ENCODE measurements at regions not wholly inside any gene's neighbourhood (a gene's known extent, or its start where the extent isn't known, plus 50 kb on each side); places are given as distances from the start of the nearest gene placed in this dataset.
"Not testable (repeated sequence)": the region's sequence is repeated elsewhere in the genome, so short reads cannot be mapped to it uniquely, and the experiment has no call there.

GRCh38 chr1:5766996-5767395, 225.2 kb downstream of the NPHP4 start:
- not testable (repeated sequence) for DNase-seq (ENCODE audit: low spot score)

DNA sequence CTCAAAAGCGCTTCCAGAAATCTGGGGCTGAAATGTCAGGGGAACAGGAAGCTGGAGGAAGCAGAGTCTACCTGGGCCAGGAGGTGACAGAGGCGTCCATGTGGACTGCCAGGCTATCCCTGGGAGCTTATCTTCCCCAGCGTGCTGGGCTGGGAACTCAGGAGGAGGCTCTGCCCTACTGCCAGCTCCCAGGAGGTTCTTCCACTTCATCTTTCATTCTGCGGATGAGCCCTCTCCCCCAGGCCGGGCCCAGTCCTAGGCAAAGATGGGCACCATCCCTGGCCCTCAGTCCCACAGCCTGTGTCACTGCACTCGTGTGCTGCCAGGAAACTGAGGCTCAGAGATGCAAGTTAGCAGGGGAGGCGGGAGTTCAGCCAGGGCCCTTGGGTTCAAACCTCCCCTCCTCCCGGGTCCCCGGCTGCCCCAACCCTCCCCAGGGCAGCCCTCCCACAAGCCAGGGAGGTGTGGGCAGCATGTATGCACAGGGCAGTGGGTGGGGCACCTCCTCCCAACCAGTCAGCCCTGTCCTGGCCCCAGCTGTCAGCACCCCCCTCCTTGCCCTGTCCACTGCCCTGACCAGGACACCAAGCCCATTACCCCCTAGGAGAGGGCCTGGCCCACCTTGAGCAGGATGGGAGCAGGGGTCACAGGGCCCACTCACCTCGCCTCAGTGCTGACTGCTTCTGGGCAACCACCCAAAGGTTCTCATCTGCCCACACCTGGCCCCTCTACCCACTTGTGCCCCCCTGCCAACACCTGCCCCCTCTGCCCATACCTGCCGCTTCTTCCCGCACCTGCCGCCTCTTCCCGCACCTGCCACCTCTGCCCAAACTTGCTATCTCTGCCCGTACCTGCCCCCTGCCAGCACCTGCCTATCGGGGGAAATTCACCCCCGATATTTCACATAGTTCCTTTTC, 226.0 kb downstream of the NPHP4 start:
- no peak for DNase-seq (ENCODE audit: low spot score)

GRCh38 chr1:5765483-5765882, 226.7 kb downstream of the NPHP4 start:
- DNase-seq (ENCODE audit: low spot score): no peak

DNA sequence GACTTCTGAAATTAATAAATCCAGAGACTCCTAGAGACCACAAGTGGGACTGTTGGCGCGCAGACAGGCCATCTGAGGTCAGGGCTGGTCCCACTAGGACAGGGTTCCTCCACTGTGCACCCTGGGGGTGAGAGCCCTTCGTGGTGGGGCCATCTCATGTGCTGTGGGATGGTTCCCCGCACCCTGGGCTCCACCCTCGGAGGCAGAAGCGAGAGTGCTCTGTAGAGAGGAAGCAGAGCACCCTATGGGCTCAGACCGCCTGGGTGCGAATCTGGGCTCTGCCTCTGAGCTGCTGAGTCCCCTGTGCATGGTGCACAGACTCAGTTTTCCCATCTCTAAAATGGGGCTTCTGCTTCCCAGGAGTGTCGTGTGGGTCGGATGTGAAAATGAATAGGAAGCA, 227.3 kb downstream of the NPHP4 start:
- no peak for DNase-seq (ENCODE audit: low spot score)

GRCh38 chr1:5764464-5764863, 227.8 kb downstream of the NPHP4 start:
- DNase-seq (ENCODE audit: low spot score): no peak

GRCh38 chr1:5763696-5764370, 228.4 kb downstream of the NPHP4 start:
- DNase-seq (ENCODE audit: low spot score): no peak

DNA sequence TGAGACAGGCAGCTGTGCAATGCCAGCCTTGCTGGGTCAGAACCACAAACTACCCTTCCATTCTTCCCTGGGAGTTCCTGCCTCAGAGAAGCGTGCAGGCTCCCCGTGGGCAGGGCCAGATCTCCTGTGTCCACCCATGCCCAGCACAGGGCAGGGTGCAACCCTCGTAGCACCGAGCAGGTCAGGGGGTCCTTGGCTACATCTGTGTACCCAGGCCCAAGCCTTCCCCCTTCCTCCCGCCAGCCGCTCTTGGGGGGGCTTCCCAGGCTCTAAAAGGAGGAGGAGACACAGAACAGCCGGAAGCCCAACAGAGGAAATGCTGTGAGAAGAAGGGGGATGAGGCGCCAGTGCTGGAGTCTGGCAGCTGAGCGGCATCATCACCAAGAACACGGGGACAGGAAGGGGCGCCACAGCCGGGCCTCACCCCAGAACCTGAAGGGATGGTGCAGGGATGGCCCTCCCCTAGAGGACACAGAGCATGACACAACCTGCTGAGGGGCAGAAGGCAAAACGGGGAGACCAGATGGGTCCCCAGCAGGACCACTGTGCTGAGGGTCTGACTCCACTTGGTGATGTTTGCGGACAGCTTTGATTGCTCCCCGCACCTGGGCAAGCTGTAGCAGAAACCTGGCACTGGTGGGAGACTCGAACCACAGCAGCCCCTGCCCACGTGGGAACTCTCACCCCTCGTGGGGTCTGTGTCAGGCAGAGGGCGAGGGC, 233.2 kb downstream of the NPHP4 start:
- DNase-seq (ENCODE audit: low spot score): no peak

- no peak for DNase-seq (ENCODE audit: low spot score)
These were observed 234.0 kb downstream of the NPHP4 start for GRCh38 chr1:5758000-5758858.

- no peak for DNase-seq (ENCODE audit: low spot score)
These were observed 234.9 kb downstream of the NPHP4 start for GRCh38 chr1:5757187-5757805.

DNA sequence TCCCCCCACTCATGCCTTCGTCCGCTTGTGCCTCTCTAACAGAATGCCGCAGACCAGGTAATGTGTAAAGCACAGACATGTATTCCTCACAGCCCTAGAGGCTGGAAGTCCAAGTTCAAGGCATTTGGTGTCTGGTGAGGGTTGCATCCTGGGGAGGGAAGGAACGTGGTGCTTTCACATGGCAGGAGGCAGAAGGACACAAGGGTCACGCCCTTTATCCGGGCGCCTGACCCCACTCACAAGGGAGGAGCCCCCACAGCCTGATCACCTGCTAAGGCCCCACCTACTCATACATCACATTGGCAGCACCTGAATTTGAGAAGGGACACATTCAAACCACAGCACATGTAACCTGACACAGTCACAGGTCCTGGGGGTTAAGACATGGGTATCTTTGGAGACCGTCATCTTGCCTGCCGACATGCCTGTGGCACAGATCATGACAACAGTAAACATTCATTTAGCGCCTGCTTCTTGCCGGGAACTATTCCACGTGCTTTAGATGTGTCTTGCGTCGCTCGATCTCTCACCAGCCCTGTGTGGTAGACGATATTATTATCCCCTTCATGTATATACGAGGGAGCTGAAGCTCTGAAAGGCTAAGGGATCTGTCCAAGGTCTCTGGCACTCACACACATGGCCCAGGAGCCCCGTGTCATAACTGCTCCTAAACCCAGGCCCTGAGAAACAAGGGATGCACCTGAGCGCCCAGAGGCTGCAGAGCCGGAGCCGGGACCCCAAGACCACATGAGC, 235.6 kb downstream of the NPHP4 start:
- DNase-seq (ENCODE audit: low spot score): no peak

DNA sequence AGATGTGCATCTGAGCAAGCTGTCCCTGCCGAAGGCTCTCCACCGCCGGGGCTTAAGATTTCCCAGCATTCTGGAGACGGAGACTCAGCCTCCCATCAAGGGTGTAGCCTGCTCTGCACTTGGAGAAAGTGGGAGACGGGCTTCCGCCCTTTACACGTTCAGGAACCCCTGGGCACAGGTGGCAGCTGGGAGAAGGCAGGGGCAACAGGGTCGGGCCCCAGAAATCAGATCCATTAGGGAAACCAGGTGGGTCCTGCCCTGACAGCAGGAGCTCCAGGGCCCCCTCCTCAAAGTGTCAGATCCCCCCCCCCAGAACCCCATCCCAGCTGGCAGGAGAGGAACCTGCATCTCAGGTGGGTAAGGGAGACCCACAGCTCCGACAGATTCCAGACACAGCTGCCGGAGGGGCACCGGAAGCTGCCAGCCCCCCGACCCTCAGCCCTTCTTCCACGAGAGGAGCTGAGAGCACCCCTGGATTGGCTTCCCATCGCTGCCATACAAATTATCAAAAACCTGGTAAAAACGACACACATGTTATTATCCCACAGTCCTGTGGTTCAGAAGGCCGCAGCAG, 236.6 kb downstream of the NPHP4 start:
- no peak for DNase-seq (ENCODE audit: low spot score)

GRCh38 chr1:5754817-5755551, 237.2 kb downstream of the NPHP4 start:
- no peak for DNase-seq (ENCODE audit: low spot score)

DNA sequence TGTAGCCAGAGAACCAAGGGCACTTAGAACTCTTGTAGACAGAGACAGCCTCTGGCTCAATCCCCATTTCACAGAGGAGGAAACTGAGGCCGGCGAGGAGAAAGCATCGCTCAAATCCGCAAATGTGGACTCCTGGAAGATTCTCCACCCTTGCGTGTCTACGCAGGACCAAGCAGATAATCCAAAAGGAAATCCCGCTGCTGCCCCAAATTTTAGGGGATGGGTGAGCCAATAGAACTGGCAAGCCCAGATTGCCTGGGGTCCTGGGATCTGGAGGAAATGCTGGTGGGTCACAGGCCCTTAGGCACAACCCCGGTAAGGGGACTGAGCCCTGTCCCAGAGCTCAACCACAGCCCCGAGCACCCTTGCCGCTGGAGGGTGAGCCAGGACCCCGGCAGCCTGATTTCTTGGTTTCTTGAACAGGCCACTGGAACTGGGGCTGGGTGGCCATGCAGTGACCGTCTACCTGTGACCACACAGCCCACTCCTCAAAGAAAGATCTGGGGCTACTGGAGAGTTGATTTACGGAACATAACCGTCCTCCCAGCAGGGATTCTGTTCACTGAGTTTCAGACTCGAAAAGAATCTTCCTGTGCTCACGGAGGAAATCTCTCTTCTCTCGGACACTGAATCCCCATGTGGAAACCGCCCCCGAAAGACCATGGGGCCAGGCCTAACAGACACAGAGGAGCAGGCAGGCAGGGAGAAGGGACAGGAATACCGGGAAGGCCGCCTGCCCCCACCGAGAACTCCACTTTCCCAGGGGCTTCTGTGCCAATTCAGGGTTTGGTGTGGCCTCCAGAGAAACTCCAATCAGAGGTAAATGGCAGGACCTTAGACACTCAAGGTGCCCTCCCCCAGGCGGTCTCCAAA, 238.4 kb downstream of the NPHP4 start:
- no peak for DNase-seq (ENCODE audit: low spot score)

DNA sequence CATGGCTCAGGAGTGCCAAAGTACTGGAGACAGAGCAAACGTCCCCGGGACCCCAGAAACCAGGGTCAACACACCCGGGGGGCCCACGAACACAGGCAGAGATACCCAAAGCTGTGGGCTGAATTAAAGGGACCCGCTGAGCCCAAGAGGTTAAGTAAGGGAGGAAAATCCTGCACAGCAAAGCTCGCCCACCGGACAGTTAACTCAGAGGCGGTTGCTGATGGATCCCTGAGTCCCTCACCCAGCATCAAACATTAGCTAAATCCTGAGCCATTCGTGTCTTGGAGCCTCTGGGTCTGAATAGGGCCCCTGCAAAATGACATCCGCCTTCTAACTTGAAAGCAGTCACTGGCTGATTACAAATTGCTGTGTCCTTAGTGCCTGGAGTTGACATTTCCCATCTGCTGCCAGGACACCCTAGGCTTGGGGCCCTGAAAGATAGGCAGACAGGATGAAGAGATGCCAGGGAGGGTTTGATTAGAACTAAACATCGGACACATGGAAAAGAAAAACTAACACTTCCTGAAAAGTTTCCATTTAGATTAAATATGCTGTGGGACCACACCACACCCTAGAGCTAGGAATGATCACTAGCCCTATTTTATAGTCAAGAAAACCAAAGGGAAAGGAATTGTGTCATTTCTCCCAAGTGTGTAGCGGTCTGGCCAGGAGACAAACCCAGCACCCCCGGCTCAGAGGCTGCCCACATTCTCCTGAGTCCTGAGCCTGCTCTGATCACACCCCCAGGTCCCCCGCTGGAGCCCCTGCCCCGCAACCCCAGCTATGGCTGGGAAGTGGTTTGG, 239.3 kb downstream of the NPHP4 start:
- DNase-seq (ENCODE audit: low spot score): no peak

GRCh38 chr1:5751833-5752745, 240.1 kb downstream of the NPHP4 start:
- no peak for DNase-seq (ENCODE audit: low spot score)

DNA sequence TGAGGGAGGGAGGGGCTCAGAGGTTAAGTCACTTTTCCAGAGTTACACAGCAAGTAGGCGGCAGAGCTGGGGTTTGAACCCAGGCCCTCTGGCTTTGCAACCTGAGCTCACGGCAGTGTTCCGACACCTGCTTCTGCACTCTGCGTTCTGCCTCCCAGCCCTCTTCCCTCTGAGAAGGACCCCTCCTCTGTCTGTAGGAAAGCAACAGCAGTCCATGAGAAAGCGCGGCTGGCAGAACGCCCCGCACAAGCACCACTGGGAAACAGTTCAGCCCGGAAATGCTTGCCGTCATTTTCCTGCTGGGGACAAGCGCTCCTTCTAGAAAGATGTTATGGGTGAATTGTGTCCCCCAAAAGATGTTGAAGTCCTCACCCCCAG, 241.1 kb downstream of the NPHP4 start:
- no peak for DNase-seq (ENCODE audit: low spot score)

All from pons (tissue), 1 donor.